ENCODE measurements at regions not wholly inside any gene's neighbourhood (a gene's known extent, or its start where the extent isn't known, plus 50 kb on each side); places are given as distances from the start of the nearest gene placed in this dataset.
"Not testable (repeated sequence)": the region's sequence is repeated elsewhere in the genome, so short reads cannot be mapped to it uniquely, and the experiment has no call there.

GRCh38 chr12:12009749-12010276 is 60.9 kb upstream of the BCL2L14 start:
- H3K4me3 Mint-ChIP-seq = peak overlapping the region; percentile 83 to 85
- not testable (repeated sequence) for H3K9me3 Mint-ChIP-seq; H3K27me3 Mint-ChIP-seq (ENCODE audit: low read depth); DNase-seq
- peaks cover 92% of the 10 kb centered on the region for H3K4me1 Mint-ChIP-seq (ENCODE audit: low read depth)
- H3K27ac Mint-ChIP-seq = peak overlapping the region; percentile 93
- peak; percentile 44 to 54 for ATAC-seq (replicated peaks in 1 of 2)
- peaks cover 8 to 12% of the 10 kb centered on the region in 2 donors for H3K36me3 Mint-ChIP-seq (ENCODE audit: insufficient read depth in 2 of 2)

- Mint-ChIP-seq H3K36me3 (ENCODE audit: insufficient read depth in 2 of 2) (peaks cover 7 to 8% of the 10 kb centered on the region in 2 donors), H3K4me3 (peak overlapping the region; percentile 83 to 85), H3K9me3 (peaks cover 2% of the 10 kb centered on the region in 2 donors), H3K27me3 (ENCODE audit: low read depth) (no peaks in the 10 kb centered on the region), H3K4me1 (ENCODE audit: low read depth) (peaks cover 96% of the 10 kb centered on the region), H3K27ac (peak overlapping the region; percentile 93)
- ATAC-seq (replicated peaks in 1 of 2) (peak; percentile 56 to 57), DNase-seq (peak; percentile 84 to 87)
Observed at GRCh38 chr12:12010277-12011039, 60.3 kb upstream of the BCL2L14 start.

GRCh38 chr12:12011880-12012260 is 58.9 kb upstream of the BCL2L14 start:
- H3K9me3 Mint-ChIP-seq = no peaks in the 10 kb centered on the region
- peaks cover 96% of the 10 kb centered on the region for H3K4me1 Mint-ChIP-seq (ENCODE audit: low read depth)
- peaks cover 2 to 3% of the 10 kb centered on the region in 2 donors for H3K36me3 Mint-ChIP-seq (ENCODE audit: insufficient read depth in 2 of 2)
- H3K27ac Mint-ChIP-seq = peak overlapping the region; percentile 88
- H3K4me3 Mint-ChIP-seq = peak overlapping the region; percentile 19 to 82
- DNase-seq (no peak), ATAC-seq (replicated peaks in 1 of 2) (no peak)
- no peaks in the 10 kb centered on the region for H3K27me3 Mint-ChIP-seq (ENCODE audit: low read depth)

DNA sequence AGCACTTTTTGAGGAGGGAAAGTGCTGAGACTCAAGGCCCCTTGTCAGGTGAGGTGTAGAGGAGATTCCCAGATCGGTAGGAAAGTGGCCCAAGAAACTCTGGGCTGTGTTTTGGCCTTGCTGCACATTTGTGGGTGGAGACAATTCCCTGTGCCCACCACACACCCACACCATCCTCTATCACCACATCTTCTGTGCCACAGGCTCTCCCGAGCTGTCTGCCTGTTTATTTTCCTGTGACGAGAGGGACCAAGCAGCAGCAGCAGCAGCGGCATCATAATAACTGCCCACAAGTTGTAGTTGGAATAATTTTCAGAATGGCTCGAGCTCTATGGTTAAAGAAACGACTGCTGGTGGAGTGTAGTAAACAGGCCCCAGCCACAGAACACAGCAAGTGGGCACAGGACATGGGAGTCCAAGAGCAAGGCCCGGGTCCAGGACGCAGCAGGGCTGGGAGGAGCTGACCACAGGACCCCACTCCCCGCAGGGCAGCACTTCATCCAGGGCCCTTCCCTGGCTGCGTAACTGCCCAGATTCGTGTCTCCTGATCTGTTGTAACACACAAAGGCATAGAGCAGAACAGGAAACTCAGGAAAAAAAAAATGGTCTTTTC is 55.6 kb upstream of the BCL2L14 start:
- ATAC-seq (replicated peaks in 1 of 2) (no peak), DNase-seq (no peak)
- H3K36me3 Mint-ChIP-seq (ENCODE audit: insufficient read depth in 2 of 2) = peaks cover 0 to 3% of the 10 kb centered on the region in 2 donors
- H3K4me3 Mint-ChIP-seq = peak overlapping the region; percentile 25 to 33
- peak overlapping the region; percentile 41 for H3K27ac Mint-ChIP-seq
- no peaks in the 10 kb centered on the region for H3K27me3 Mint-ChIP-seq (ENCODE audit: low read depth)
- H3K4me1 Mint-ChIP-seq (ENCODE audit: low read depth) = peaks cover 81% of the 10 kb centered on the region
- no peaks in the 10 kb centered on the region for H3K9me3 Mint-ChIP-seq

GRCh38 chr12:12016284-12017100 is 54.2 kb upstream of the BCL2L14 start:
- H3K9me3 Mint-ChIP-seq = no peaks in the 10 kb centered on the region
- peak; percentile 79 to 82 for ATAC-seq (replicated peaks in 1 of 2)
- DNase-seq = peak; percentile 61 to 67
- H3K27me3 Mint-ChIP-seq (ENCODE audit: low read depth) = no peaks in the 10 kb centered on the region
- peak overlapping the region; percentile 97 for H3K27ac Mint-ChIP-seq
- H3K4me3 Mint-ChIP-seq = peak overlapping the region; percentile 41 to 81
- H3K4me1 Mint-ChIP-seq (ENCODE audit: low read depth) = peaks cover 80% of the 10 kb centered on the region
- H3K36me3 Mint-ChIP-seq (ENCODE audit: insufficient read depth in 2 of 2) = peaks cover 0 to 3% of the 10 kb centered on the region in 2 donors

GRCh38 chr12:12017135-12017581 is 53.6 kb upstream of the BCL2L14 start:
- peaks cover 0 to 3% of the 10 kb centered on the region in 2 donors for H3K36me3 Mint-ChIP-seq (ENCODE audit: insufficient read depth in 2 of 2)
- peak; percentile 80 to 81 for ATAC-seq (replicated peaks in 1 of 2)
- DNase-seq = peak; percentile 54 to 61
- H3K27me3 Mint-ChIP-seq (ENCODE audit: low read depth) = no peaks in the 10 kb centered on the region
- no peaks in the 10 kb centered on the region for H3K9me3 Mint-ChIP-seq
- H3K4me1 Mint-ChIP-seq (ENCODE audit: low read depth) = peaks cover 77% of the 10 kb centered on the region
- peak overlapping the region; percentile 41 to 81 for H3K4me3 Mint-ChIP-seq
- peak overlapping the region; percentile 97 for H3K27ac Mint-ChIP-seq

GRCh38 chr12:12017798-12018197 is 52.9 kb upstream of the BCL2L14 start:
- ATAC-seq (replicated peaks in 1 of 2) (no peak), DNase-seq (no peak)
- H3K36me3 Mint-ChIP-seq (ENCODE audit: insufficient read depth in 2 of 2) = no peaks in the 10 kb centered on the region
- no peaks in the 10 kb centered on the region for H3K27me3 Mint-ChIP-seq (ENCODE audit: low read depth)
- H3K4me1 Mint-ChIP-seq (ENCODE audit: low read depth) = peaks cover 77% of the 10 kb centered on the region
- H3K9me3 Mint-ChIP-seq = no peaks in the 10 kb centered on the region
- H3K4me3 Mint-ChIP-seq = no peak overlapping the region
- peak overlapping the region; percentile 41 for H3K27ac Mint-ChIP-seq

- H3K9me3 Mint-ChIP-seq = no peaks in the 10 kb centered on the region
- H3K36me3 Mint-ChIP-seq (ENCODE audit: insufficient read depth in 2 of 2) = no peaks in the 10 kb centered on the region
- no peak for ATAC-seq (replicated peaks in 1 of 2)
- peak overlapping the region; percentile 45 for H3K27ac Mint-ChIP-seq
- no peaks in the 10 kb centered on the region for H3K27me3 Mint-ChIP-seq (ENCODE audit: low read depth)
- H3K4me3 Mint-ChIP-seq = no peak overlapping the region
- DNase-seq = no peak
- H3K4me1 Mint-ChIP-seq (ENCODE audit: low read depth) = peaks cover 79% of the 10 kb centered on the region
Observed at GRCh38 chr12:12018454-12018853, 52.3 kb upstream of the BCL2L14 start.

GRCh38 chr12:12019881-12020280 is 50.9 kb upstream of the BCL2L14 start:
- DNase-seq (no peak), ATAC-seq (replicated peaks in 1 of 2) (no peak)
- Mint-ChIP-seq H3K27me3 (ENCODE audit: low read depth) (no peaks in the 10 kb centered on the region), H3K4me3 (no peak overlapping the region), H3K36me3 (ENCODE audit: insufficient read depth in 2 of 2) (peaks cover 0 to 3% of the 10 kb centered on the region in 2 donors), H3K9me3 (no peaks in the 10 kb centered on the region), H3K27ac (no peak overlapping the region), H3K4me1 (ENCODE audit: low read depth) (peaks cover 80% of the 10 kb centered on the region)

DNA sequence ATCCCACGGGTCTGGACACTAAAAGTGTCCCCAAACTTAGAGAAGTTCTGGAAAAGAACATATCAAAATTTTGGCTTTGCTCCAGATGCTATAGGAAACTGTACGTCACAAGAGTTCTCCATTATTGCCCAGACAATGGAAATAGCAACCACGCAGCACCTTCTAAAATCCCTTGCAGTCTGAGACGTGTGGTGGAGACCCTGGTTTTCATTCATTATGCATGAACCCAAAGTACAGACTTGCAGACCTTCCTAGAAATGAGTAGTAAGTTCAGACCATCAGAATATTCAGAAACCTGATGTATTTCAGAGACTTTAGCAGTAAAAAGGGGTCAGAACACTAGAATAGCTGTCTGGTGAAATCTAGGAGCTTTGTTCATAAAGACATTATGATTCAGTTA is 50.0 kb upstream of the BCL2L14 start:
- no peaks in the 10 kb centered on the region for H3K27me3 Mint-ChIP-seq (ENCODE audit: low read depth)
- DNase-seq = no peak
- peak overlapping the region; percentile 5 for H3K27ac Mint-ChIP-seq
- ATAC-seq (replicated peaks in 1 of 2) = no peak
- H3K36me3 Mint-ChIP-seq (ENCODE audit: insufficient read depth in 2 of 2) = peaks cover 5 to 7% of the 10 kb centered on the region in 2 donors
- peaks cover 80% of the 10 kb centered on the region for H3K4me1 Mint-ChIP-seq (ENCODE audit: low read depth)
- peaks cover 0 to under 1% of the 10 kb centered on the region in 2 donors for H3K9me3 Mint-ChIP-seq
- no peak overlapping the region for H3K4me3 Mint-ChIP-seq

Measured in activated T-cell treated with anti-CD3 and anti-CD28 coated beads, Interleukin-2, amount 50 U/mL, for 72 hours (primary cell).